Spleen (tissue), 11 donors: ENCODE measurements at regions not wholly inside any gene's neighbourhood (a gene's known extent, or its start where the extent isn't known, plus 50 kb on each side); places are given as distances from the start of the nearest gene placed in this dataset.
A peak's percentile ranks its signal among the peaks of the same experiment; 100 is the strongest.

ENCODE experiments used
- DNase-seq: peaks from one replicate; pipeline ENCODE4 v3.0.0-alpha.2; 2020
- H3K27ac ChIP-seq, 8 donors: fragments of 200-600 bp; sonication (generic) in 7 of 8; 1 replicate in 4 of 8; 2 replicates in 4 of 8; pipeline versions ENCODE4 v1.5.0 to v1.8.0; 2016 to 2021; ENCODE audit warnings: inconsistent platforms in 4 of 8, mild to moderate bottlenecking in 4 of 8, moderate library complexity in 1 of 8
- H3K27me3 ChIP-seq, 7 donors: fragments of 200-600 bp; sonication (generic) in 6 of 7; replicated peaks in 1 of 7; 1 replicate in 4 of 7; 2 replicates in 3 of 7; pipeline versions ENCODE4 v1.5.0 to v1.8.0; 2016 to 2021; ENCODE audit warnings: inconsistent platforms in 3 of 7, mild to moderate bottlenecking in 1 of 7
- H3K36me3 ChIP-seq, 6 donors: fragments of 200-600 bp; sonication (generic) in 5 of 6; 1 replicate in 4 of 6; 2 replicates in 2 of 6; pipeline versions ENCODE4 v1.5.0 to v1.8.0; 2016 to 2021; ENCODE audit warnings: inconsistent platforms in 2 of 6
- H3K4me1 ChIP-seq, 6 donors: fragments of 200-600 bp; sonication (generic) in 5 of 6; 1 replicate in 3 of 6; 2 replicates in 3 of 6; pipeline versions ENCODE4 v1.5.0 to v1.8.0; 2016 to 2021; ENCODE audit warnings: inconsistent platforms in 3 of 6
- H3K4me3 ChIP-seq, 8 donors: fragments of 200-600 bp; sonication (generic) in 7 of 8; 1 replicate in 4 of 8; 2 replicates in 4 of 8; pipeline versions ENCODE4 v1.5.0 to v1.8.0; 2016 to 2021; ENCODE audit warnings: inconsistent platforms in 4 of 8, mild to moderate bottlenecking in 4 of 8, moderate library complexity in 2 of 8
- H3K9me3 ChIP-seq, 8 donors: fragments of 200-600 bp; sonication (generic) in 7 of 8; 1 replicate in 4 of 8; 2 replicates in 4 of 8; pipeline versions ENCODE4 v1.5.0 to v1.8.0; 2016 to 2021; ENCODE audit warnings: inconsistent platforms in 4 of 8
- POLR2A ChIP-seq, 3 donors: fragments of 450-650 bp; IDR thresholded peaks; one replicate each; pipeline ENCODE4 v1.5.1; 2017; ENCODE audit warnings: antibody characterized with exemption in 3 of 3, mild to moderate bottlenecking in 1 of 3
- POLR2AphosphoS5 ChIP-seq, 3 donors: sonication (generic); formaldehyde crosslinking; IDR thresholded peaks; one replicate each; pipeline ENCODE4 v1.5.1; 2017; ENCODE audit warnings: antibody characterized with exemption in 3 of 3
- WGBS, 5 donors: extraction: QIAGEN DNeasy Blood & Tissue Kit in 3 of 5; methylation state at CpG; one replicate each; pipeline versions ENCODE4 v1.1.5 to v1.1.7; 2013 to 2018; 5-methylcytosine and 5-hydroxymethylcytosine counted together
- intact Hi-C: fragments of 100-400 bp; cut with DNase I; formaldehyde crosslinking; loops from one replicate; pipeline ENCODE4 v1.15.0; 2023; ENCODE audit warnings: low total_unique reads
- TF ChIP-seq, protein P1 (sequence below), 11 experiments: fragments of 200-600 bp in 7 of 11; fragments of 450-650 bp in 4 of 11; sonication (generic) in 4 of 11; IDR thresholded peaks in 8 of 11; conservative IDR thresholded peaks in 3 of 11; 1 replicate in 7 of 11; 2 replicates in 4 of 11; pipeline versions ENCODE4 v1.4.0 to v1.8.0; 2016 to 2021; ENCODE audit warnings: antibody characterized with exemption in 11 of 11, inconsistent platforms in 4 of 11, mild to moderate bottlenecking in 1 of 11
- donor health status: healthy with polysubstance abuse.
- donor health status: DM: no; HTN: no; CAD: no; lungs with moderate emphysema.
- donor health status: DM: no; HTN: no; CAD: no.
- donor health status: Bipolar disorder and iron deficiency.
- donor health status: healthy.
- donor health status: DM: no; HTN: no; CAD: no.
- donor health status: DM: yes; HTN: yes; CAD: no.

DNA sequence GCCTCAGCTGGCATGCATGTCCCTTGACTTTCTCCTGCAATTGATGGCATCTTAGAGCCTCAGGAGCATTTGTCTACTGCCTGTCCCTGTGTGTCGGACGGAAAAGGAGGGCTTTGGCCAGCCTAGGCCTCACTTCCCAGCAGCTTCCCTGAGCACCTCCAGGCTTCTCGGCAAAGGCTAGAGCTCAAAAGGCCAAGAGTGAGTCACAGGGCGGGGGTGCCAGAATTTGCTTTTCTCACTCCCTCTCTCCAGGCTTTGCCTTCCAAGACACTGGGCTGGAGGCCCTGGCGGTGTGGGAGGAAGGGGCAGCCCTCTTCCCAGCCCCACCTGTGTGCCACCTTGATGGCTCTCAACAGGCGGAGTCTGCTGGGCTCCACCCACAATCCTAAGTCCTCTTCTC lies 107.3 kb upstream of the MAF start:
- intact Hi-C loops, result no loop called here
- H3K36me3 ChIP-seq, result no peaks in the 10 kb centered on the region
- H3K27me3 ChIP-seq, result no peaks in the 10 kb centered on the region
- DNase-seq, result no peak
- WGBS, 5 donors, result 81 to 93% (median 84%) methylated on average over 6 of the region's 6 CpGs
- H3K27ac ChIP-seq, result no peak overlapping the region
- TF ChIP-seq POLR2A (IDR thresholded peaks at IDR 0.05), result no peak
- TF ChIP-seq, protein P1, sequence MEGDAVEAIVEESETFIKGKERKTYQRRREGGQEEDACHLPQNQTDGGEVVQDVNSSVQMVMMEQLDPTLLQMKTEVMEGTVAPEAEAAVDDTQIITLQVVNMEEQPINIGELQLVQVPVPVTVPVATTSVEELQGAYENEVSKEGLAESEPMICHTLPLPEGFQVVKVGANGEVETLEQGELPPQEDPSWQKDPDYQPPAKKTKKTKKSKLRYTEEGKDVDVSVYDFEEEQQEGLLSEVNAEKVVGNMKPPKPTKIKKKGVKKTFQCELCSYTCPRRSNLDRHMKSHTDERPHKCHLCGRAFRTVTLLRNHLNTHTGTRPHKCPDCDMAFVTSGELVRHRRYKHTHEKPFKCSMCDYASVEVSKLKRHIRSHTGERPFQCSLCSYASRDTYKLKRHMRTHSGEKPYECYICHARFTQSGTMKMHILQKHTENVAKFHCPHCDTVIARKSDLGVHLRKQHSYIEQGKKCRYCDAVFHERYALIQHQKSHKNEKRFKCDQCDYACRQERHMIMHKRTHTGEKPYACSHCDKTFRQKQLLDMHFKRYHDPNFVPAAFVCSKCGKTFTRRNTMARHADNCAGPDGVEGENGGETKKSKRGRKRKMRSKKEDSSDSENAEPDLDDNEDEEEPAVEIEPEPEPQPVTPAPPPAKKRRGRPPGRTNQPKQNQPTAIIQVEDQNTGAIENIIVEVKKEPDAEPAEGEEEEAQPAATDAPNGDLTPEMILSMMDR (IDR thresholded peaks at IDR 0.05 in 8 of 11, conservative IDR thresholded peaks at IDR 0.05 in 3 of 11), result no peak
- TF ChIP-seq POLR2AphosphoS5 (IDR thresholded peaks at IDR 0.05), result no peak
- H3K4me3 ChIP-seq, result no peak overlapping the region
- no peaks in the 10 kb centered on the region for H3K9me3 ChIP-seq
- no peaks in the 10 kb centered on the region for H3K4me1 ChIP-seq

DNA sequence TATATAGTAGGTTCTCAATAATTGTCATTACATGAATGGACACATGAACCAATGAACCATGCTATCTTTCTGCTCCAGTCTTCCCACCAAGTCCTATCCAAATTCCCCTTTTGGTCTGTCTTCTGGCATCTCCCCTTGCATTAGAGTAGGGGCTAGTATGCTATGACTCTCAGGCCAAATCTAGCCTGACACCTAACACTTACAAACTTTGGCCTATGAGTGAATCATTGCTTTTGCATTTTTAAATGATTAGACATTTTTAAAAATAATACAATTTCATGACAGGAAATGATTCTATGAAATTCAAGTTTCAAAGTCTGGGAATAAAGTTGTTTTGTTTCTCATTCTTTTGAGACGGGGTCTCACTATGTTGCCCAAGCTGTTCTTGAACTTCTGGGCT lies 102.5 kb upstream of the MAF start:
- no peaks in the 10 kb centered on the region for H3K4me1 ChIP-seq
- no peaks in the 10 kb centered on the region for H3K27me3 ChIP-seq
- no peak for DNase-seq
- H3K4me3 ChIP-seq, result no peak overlapping the region
- H3K36me3 ChIP-seq, result no peaks in the 10 kb centered on the region
- peaks cover 0 to 4% (median 0%) of the 10 kb centered on the region in 8 donors for H3K9me3 ChIP-seq
- TF ChIP-seq, protein P1 (IDR thresholded peaks at IDR 0.05 in 8 of 11, conservative IDR thresholded peaks at IDR 0.05 in 3 of 11), result no peak
- no peak for TF ChIP-seq POLR2A (IDR thresholded peaks at IDR 0.05)
- no peak for TF ChIP-seq POLR2AphosphoS5 (IDR thresholded peaks at IDR 0.05)
- H3K27ac ChIP-seq, result no peak overlapping the region
- intact Hi-C loops, result no loop called here
- WGBS, 5 donors, result 77 to 92% (median 85%) methylated on average over 1 of the region's 1 CpG

DNA sequence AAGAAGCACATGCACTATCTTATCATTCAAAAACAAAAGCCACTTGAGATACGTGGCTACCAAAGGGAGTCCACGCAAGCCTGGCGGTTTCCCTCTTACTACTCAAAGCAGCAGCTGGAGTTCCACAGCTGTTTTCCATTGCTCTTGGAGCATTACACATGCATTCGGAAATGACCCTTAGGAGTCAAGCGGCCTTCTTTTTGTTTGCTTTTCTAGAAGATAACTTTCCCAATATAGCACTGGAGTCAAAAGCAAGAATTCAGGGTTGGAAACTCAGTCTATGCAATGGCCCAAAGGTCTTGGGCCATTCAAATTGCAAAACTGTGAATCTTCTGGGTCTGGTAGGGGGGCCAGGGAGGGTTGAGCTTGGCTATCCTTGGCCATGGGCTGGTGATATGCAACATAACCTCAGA lies 97.8 kb upstream of the MAF start:
- H3K36me3 ChIP-seq, result no peaks in the 10 kb centered on the region
- H3K9me3 ChIP-seq, result peaks cover 0 to 10% (median 8%) of the 10 kb centered on the region in 8 donors
- intact Hi-C loops, result no loop called here
- peak overlapping the region in 2 of 8 donors; percentile 8 to 32 for H3K27ac ChIP-seq
- H3K27me3 ChIP-seq, result no peaks in the 10 kb centered on the region
- H3K4me3 ChIP-seq, result no peak overlapping the region
- 69 to 77% (median 75%) methylated on average over 5 of the region's 5 CpGs for WGBS, 5 donors
- TF ChIP-seq POLR2AphosphoS5 (IDR thresholded peaks at IDR 0.05) (no peak), POLR2A (IDR thresholded peaks at IDR 0.05) (no peak)
- TF ChIP-seq, protein P1 (IDR thresholded peaks at IDR 0.05 in 8 of 11, conservative IDR thresholded peaks at IDR 0.05 in 3 of 11), result no peak
- no peaks in the 10 kb centered on the region for H3K4me1 ChIP-seq
- no peak for DNase-seq

DNA sequence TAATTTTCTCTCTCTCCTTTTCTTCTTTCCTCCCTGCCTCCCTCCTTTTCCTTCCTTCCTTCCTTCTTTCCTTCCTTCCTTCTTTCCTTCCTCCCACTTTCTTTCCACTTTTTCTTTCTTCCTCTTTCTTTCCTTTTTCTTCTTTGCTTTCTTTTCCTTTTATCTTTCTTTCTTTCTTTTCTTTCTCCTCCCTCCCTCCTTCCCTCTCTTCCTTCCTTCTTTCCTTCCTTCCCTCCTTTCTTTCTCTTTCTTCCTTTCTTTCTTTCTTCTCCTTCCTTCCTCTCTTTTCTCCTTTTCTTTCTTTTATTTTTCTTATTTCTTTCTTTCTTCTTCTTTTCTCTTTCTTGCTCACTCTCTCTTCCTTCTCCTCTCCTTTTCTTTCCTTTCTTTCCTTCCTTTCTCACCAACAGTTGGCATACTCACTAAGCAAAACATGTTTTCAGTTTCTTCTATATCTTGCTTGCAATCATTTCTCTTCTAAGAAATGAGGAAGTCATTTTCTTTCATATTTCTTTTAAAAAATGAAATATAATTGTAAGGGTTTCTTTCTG lies 97.1 kb upstream of the MAF start:
- Histone ChIP-seq H3K36me3 (no peaks in the 10 kb centered on the region), H3K4me1 (no peaks in the 10 kb centered on the region), H3K9me3 (peaks cover 0 to 16% (median 11%) of the 10 kb centered on the region in 8 donors), H3K27me3 (no peaks in the 10 kb centered on the region), H3K4me3 (no peak overlapping the region), H3K27ac (no peak overlapping the region)
- intact Hi-C loops, result no loop called here
- no peak for TF ChIP-seq POLR2AphosphoS5 (IDR thresholded peaks at IDR 0.05)
- TF ChIP-seq POLR2A (IDR thresholded peaks at IDR 0.05), result no peak
- TF ChIP-seq, protein P1 (IDR thresholded peaks at IDR 0.05 in 8 of 11, conservative IDR thresholded peaks at IDR 0.05 in 3 of 11), result no peak
- no peak for DNase-seq
